HuH-7.5 (cell line): ENCODE measurements at regions not wholly inside any gene's neighbourhood (a gene's known extent, or its start where the extent isn't known, plus 50 kb on each side); places are given as distances from the start of the nearest gene placed in this dataset.
"Not testable (repeated sequence)": the region's sequence is repeated elsewhere in the genome, so short reads cannot be mapped to it uniquely, and the experiment has no call there.

Experiments used
- DNase-seq: peaks from one replicate; pipeline ENCODE4 v3.0.0; 2011; ENCODE audit warnings: low spot score

DNA sequence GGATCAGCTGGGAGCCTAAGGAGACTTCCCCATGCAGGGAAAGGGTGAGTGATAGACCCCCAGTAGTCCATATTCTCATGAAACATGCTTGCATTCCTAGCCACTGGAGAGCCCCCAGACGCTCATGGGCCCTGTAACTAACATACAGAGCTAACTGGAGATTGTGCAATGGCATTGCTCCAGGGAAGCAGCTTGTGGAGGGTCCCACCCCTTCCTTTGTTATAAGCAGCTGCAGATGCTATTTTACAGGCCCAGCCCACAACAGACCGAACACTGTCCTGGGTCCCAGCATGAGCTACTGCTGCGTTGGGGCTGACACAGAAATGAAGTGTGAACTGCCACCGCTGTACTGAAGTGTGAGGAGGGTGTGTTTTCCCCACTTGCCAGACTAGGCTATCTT is 1465.7 kb upstream of the DIAPH2 start:
- no peak for DNase-seq

GRCh38 chrX:95248386-95248785 is 1436.3 kb upstream of the DIAPH2 start:
- no peak for DNase-seq

- DNase-seq: no peak
Observed at GRCh38 chrX:95290455-95290854, 1394.2 kb upstream of the DIAPH2 start.

DNA sequence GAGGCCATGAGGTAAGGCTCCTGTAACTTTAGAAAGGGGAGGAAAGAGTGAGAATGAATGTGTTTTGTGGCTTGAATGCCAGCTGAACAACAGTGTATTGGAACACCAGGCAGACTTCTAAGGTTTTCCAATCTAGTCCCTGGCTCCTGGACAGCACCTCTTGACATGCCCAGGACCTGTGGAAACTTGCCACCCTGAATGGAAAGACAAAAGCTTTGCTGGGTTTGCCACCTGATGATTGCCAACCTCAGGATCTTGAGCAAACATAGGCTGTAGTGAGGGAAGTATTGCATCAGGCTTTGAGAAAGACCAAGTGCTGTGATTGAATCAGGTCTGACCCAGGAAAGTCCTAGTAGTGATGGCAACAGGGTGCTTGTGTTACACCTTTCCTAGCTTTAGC is 1393.1 kb upstream of the DIAPH2 start:
- DNase-seq: no peak

- DNase-seq: no peak
Observed at GRCh38 chrX:95318882-95319281, 1365.8 kb upstream of the DIAPH2 start.

- DNase-seq: no peak
Observed at GRCh38 chrX:95325185-95325584, 1359.5 kb upstream of the DIAPH2 start.

GRCh38 chrX:95330292-95330691 is 1354.3 kb upstream of the DIAPH2 start:
- DNase-seq: no peak

DNA sequence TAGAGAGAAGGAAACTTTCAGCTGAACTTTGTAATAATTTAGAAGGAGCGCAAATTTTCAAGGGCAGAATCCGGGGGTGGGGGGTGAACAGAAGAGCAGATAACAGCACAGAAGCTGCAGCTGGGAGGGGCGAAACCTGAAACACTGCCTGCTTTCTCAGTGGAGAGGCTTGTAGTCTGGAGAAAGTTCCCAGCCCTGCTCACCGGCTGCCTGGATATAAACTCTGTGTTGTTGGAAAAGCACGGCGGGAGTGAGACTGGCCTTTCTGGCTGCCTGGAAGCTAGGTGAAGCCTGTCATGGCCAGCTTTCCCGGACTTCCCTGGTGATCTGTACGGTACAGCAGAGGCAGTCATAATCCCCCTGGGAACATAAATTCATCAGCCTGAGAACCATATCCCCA is 1352.1 kb upstream of the DIAPH2 start:
- no peak for DNase-seq

GRCh38 chrX:95346856-95347255 is 1337.8 kb upstream of the DIAPH2 start:
- DNase-seq: no peak

DNA sequence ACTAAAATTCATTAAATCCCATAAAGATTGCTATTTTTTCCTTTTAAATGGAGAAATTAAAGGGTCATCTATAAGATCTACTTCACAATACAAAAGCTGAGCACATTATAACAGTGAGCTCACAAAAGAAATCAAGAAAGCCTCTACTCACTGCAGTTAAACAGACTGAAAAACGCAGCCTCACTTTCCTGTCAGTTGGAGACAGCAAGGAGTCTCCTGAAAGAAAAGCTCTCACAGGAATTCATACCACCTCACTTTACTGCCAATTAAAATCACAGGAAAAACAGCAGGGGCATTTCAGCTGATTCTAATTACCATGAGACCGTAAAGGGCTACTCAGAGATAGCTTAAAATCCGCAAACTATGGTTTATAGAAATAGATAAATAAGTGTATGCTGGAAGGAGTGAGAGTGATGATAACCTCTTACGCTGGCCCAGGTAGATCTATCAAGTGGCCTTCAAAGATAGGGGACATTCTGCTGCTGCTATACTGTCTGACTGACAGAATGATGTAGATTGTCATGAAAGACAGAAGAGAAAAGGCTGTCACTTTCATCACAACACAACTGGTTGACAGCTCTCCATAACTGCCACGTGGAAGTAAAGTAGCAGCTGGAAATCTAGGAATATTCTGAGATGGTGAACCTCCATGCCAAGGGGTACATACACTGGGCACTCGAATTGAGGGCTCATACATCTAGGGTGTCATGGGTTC is 1333.7 kb upstream of the DIAPH2 start:
- DNase-seq: no peak

DNA sequence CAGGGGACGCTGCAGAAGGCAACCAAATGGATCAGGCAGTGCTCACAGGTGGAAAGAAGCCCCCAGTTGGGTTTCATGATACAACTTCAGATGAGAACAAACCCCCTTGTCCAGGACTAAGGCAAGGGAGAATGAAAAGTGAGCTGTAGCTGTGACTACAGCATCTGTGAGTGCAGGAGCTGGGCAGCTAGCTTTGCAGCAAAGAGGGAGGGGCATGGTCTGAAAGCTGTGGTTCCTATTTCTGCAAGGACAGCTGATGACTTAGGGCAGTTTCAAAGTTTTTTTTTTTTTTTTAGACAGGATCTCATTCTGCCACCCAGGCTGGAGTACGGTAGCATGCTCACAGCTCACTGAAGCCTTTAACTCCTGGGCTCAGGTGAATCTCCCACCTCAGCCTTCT is 1317.4 kb upstream of the DIAPH2 start:
- DNase-seq: no peak

DNA sequence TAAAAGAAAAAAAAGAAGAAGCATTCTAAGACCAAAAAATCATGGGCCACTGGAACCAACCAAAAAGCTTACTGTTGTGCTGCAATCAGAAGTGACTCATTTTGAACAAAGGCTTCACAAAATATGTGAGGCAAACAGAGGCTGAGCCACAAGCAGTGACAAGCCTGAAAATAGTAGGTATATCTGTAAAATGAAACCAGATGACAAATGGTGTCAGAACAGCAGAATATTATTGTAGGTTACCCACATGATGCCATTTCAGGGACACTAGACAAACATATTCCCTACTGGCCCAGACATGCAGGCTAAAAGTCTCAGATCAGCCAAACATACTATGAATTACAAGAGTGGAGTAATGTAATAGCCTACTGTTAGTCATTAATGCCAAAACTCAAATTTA is 1301.8 kb upstream of the DIAPH2 start:
- DNase-seq: no peak

GRCh38 chrX:95383778-95384177 is 1300.9 kb upstream of the DIAPH2 start:
- DNase-seq: no peak

DNA sequence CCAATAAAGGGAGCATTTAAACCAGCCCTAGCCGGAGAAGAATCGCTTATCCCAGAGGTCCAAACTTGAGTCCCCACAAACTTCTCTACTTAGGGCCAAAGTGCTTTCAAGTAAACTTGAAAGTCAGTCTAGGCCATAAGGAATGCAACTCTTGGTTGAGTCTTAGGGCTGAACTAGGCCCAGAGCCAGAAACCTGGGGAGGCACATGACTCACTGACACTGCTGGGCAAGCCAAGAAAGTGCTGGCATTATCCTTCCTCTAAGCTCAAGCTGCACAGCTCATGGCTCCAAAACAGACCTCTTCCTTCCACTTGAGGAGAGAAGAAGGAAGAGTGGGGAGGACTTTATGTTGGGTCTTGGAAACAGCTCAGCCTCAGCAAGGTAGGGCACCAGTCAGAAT is 1257.3 kb upstream of the DIAPH2 start:
- no peak for DNase-seq

DNA sequence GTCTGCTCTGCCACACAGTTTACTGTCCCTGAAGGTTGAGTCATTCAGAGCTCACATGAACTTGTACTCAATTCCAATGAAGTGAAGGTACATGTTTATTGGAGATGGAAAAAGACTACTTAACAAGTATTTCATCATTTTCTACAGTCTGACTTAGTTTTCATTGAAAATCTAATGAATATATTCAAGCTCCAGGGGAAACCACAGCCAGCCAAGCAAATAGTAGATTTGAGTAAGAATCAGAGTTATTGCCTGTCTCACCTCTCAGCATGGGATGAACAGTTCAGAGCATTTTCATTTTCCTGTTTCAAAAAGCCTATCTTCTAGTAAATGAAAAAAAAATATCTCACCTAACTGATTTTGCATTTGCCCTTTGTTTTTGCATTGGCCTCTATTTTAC is 1249.4 kb upstream of the DIAPH2 start:
- no peak for DNase-seq

- no peak for DNase-seq
Observed at GRCh38 chrX:95441836-95442235, 1242.8 kb upstream of the DIAPH2 start.

DNA sequence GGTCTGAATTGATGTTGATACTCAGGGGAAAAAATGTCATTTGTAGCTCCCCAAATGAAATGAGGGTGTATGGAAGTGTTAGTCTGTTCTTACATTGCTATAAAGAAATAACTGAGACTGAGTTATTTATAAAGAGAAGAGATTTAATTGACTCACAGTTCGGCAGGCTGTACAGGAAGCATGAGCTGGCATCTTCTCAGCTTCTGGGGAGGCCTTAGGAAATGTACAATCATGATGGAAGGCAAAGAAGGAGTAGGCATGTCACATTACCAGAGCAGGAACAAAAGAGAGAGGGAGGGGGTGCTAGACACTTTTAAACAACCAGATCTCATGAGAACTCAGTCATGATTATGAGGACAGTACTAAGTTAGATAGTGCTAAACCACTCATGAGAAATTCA is 1199.9 kb upstream of the DIAPH2 start:
- no peak for DNase-seq

DNA sequence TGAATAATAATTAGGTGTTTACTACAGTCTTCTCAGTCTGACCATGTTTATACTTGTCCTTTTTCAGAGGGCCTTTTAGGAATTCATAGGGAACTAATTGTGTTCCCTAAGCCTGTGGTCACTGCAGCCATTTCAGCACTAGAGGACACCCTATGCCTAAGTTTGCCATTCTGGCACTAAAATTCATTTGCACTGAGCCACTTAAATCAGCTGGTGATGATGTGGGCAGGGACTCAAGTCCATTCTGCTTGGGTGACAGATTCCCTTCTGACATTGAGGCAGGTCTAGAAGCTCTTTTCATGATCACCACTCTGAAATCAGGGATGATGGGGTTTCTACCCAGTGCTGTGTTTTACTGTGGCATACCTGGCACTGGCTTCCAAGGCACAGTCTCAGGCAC is 1178.9 kb upstream of the DIAPH2 start:
- no peak for DNase-seq

DNA sequence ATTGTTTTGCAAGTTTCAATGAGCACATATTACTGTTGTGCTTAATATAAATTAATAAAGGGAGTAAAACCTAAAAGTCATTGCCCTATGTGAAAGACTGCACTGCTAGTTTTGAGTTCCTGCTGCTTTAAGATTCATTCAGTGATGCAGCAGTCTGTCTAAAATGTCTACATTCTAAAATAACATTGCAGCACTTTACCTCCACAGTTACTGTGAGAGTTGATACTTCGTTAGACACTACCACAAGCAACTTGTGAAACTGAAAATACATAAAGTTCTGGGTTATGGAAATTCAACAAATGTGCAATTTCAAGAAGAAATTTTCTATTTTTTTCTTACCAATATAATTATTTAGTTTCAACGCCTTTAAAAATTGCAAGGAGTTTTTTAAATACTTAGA is 1175.2 kb upstream of the DIAPH2 start:
- no peak for DNase-seq

DNA sequence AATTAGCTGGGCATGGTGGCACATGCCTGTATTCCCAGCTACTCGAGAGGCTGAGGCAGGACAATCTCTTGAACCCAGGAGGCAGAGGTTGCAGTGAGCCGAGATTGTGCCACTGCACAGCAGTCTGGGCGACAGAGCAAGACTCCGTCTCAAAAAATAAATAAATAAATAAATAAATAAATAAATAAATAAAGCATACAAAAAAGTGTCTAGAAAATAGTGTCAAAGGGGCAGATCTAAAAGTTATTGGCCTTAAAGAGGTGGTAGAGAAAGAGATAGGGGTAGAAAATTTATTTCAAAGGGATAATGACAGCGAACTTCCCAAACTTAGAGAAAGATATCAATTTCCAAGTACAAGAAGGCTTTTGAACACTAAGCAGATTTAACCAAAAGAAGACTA is 1160.6 kb upstream of the DIAPH2 start:
- DNase-seq: not testable (repeated sequence)

GRCh38 chrX:95536111-95536510 is 1148.5 kb upstream of the DIAPH2 start:
- DNase-seq: no peak

GRCh38 chrX:95536661-95537060 is 1148.0 kb upstream of the DIAPH2 start:
- no peak for DNase-seq

GRCh38 chrX:95539041-95539440 is 1145.6 kb upstream of the DIAPH2 start:
- DNase-seq: no peak

- not testable (repeated sequence) for DNase-seq
Observed at GRCh38 chrX:95549552-95549951, 1135.1 kb upstream of the DIAPH2 start.

- no peak for DNase-seq
Observed at GRCh38 chrX:95585321-95585720, 1099.3 kb upstream of the DIAPH2 start.
